ENCODE measurements at regions not wholly inside any gene's neighbourhood (a gene's known extent, or its start where the extent isn't known, plus 50 kb on each side); places are given as distances from the start of the nearest gene placed in this dataset.

- no peak for DNase-seq (ENCODE audit: low read depth)
- TF ChIP-seq, protein P1, sequence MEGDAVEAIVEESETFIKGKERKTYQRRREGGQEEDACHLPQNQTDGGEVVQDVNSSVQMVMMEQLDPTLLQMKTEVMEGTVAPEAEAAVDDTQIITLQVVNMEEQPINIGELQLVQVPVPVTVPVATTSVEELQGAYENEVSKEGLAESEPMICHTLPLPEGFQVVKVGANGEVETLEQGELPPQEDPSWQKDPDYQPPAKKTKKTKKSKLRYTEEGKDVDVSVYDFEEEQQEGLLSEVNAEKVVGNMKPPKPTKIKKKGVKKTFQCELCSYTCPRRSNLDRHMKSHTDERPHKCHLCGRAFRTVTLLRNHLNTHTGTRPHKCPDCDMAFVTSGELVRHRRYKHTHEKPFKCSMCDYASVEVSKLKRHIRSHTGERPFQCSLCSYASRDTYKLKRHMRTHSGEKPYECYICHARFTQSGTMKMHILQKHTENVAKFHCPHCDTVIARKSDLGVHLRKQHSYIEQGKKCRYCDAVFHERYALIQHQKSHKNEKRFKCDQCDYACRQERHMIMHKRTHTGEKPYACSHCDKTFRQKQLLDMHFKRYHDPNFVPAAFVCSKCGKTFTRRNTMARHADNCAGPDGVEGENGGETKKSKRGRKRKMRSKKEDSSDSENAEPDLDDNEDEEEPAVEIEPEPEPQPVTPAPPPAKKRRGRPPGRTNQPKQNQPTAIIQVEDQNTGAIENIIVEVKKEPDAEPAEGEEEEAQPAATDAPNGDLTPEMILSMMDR (IDR thresholded peaks at IDR 0.05; ENCODE audit: low read depth, low read length, missing control alignments), result no peak
- no peak overlapping the region for H3K4me3 ChIP-seq (ENCODE audit: low read depth, low read length)
- in situ Hi-C loops (cut with HindIII; ENCODE audit: low sequenced_read_pairs), result no loop called here
These were observed 811.5 kb upstream of the ANO3 start for GRCh38 chr11:25520459-25520858.

DNA sequence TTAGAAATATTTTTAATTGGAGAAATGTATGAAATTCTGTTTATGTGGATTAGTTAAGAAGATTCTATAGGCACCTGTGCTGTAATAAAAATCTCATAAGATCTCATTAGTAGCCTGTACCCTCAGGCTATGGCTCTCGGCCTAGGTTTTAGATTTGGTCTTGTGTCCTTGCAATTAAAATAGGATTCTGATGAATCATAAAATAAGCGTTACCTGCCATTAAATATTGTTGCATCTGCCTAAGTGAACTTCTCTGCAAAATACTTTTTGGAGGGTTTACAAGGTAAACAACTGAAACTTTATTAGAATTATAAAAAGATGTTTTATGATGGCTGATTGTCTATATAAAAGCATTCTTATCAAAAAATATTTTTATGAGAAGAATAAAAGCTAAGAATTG lies 804.1 kb upstream of the ANO3 start:
- in situ Hi-C loops (cut with HindIII; ENCODE audit: low sequenced_read_pairs), result no loop called here
- H3K4me3 ChIP-seq (ENCODE audit: low read depth, low read length), result no peak overlapping the region
- DNase-seq (ENCODE audit: low read depth), result no peak

GRCh38 chr11:25529572-25529971 lies 802.4 kb upstream of the ANO3 start:
- in situ Hi-C loops (cut with HindIII; ENCODE audit: low sequenced_read_pairs), result no loop called here
- no peak overlapping the region for H3K4me3 ChIP-seq (ENCODE audit: low read depth, low read length)
- no peak for DNase-seq (ENCODE audit: low read depth)
- TF ChIP-seq, protein P1 (IDR thresholded peaks at IDR 0.05; ENCODE audit: low read depth, low read length, missing control alignments), result no peak

More for the DNA sequence above, 804.1 kb upstream of the ANO3 start:
- TF ChIP-seq, protein P1 (IDR thresholded peaks at IDR 0.05; ENCODE audit: low read depth, low read length, missing control alignments), result no peak

GRCh38 chr11:25535467-25536272 lies 796.3 kb upstream of the ANO3 start:
- in situ Hi-C loops (cut with HindIII; ENCODE audit: low sequenced_read_pairs), result no loop called here
- TF ChIP-seq, protein P1 (IDR thresholded peaks at IDR 0.05; ENCODE audit: low read depth, low read length, missing control alignments), result no peak
- H3K4me3 ChIP-seq (ENCODE audit: low read depth, low read length), result no peak overlapping the region
- DNase-seq (ENCODE audit: low read depth), result no peak

DNA sequence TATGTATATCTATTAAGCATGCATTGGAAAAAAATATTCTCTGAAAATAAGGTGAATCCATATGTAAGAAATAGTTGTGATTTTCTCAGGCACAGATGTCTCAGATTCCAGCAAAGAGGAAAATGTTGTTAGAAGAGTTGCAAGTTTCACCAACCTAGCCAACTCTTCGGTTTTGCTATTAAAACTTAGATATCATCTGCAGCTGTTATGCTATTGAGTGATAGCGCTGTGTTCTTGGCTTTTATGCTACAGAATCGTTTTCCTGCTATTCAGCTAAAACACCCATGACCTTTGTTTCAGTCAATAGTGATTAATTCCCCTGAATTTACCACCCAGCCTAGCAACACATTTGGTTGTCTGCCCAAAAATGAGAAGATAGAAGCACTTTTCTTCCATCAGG lies 795.6 kb upstream of the ANO3 start:
- H3K4me3 ChIP-seq (ENCODE audit: low read depth, low read length), result no peak overlapping the region
- DNase-seq (ENCODE audit: low read depth), result no peak
- in situ Hi-C loops (cut with HindIII; ENCODE audit: low sequenced_read_pairs), result no loop called here
- TF ChIP-seq, protein P1 (IDR thresholded peaks at IDR 0.05; ENCODE audit: low read depth, low read length, missing control alignments), result no peak

DNA sequence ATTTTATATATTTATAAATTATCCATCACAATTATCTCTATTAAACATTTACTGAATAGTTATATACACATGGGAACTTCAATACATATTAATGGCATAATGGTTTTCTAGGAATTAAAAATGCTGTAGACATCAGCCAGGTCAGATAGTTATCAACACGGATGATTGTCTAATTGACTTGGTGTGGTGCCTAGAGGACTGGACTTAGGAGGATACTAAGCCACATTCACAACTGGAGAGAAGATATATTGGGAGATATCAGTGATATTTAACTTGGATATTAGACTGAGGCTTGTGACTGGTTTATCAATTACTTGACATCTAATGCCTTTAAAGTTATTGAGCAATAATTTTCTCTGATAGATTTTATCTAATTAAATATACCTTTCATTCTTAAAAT lies 794.5 kb upstream of the ANO3 start:
- DNase-seq (ENCODE audit: low read depth), result no peak
- in situ Hi-C loops (cut with HindIII; ENCODE audit: low sequenced_read_pairs), result no loop called here
- H3K4me3 ChIP-seq (ENCODE audit: low read depth, low read length), result no peak overlapping the region
- TF ChIP-seq, protein P1 (IDR thresholded peaks at IDR 0.05; ENCODE audit: low read depth, low read length, missing control alignments), result no peak
